HCT116 (cell line): ENCODE measurements at regions not wholly inside any gene's neighbourhood (a gene's known extent, or its start where the extent isn't known, plus 50 kb on each side); places are given as distances from the start of the nearest gene placed in this dataset.

ENCODE experiments used
- ATAC-seq: fragments of 200-7000 bp; cut with Tn5 transposase; 2 replicates; pipeline ENCODE4 v1.9.1; 2020; ENCODE audit warnings: mild to moderate bottlenecking, moderate library complexity
- BruUV-seq: library from RNA; stranded (reverse); fragments of 400-500 nt; replicated peaks from 2 replicates; lab custom pipeline; 2021; lab: Mats Ljungman, UMichigan
- CTCF ChIA-PET: fragments of 300-600 bp; sonication (Branson Sonifier 250); formaldehyde crosslinking; loops from one replicate; lab custom pipeline; 2021; ENCODE audit warnings: antibody characterized with exemption; lab: Charles Lee
- POLR2A ChIA-PET: fragments of 300-600, 350-600 bp; sonication (Branson Sonifier 250); formaldehyde crosslinking; loops from one replicate; lab custom pipeline; 2021; ENCODE audit warnings: antibody characterized with exemption; lab: Charles Lee
- RAD21 ChIA-PET, 2 experiments: fragments of 300-600 bp; sonication (Branson Sonifier 250); formaldehyde crosslinking; loops; one replicate each; lab custom pipeline; 2023; ENCODE audit warnings: low total read pairs in 2 of 2; ENCODE audit not compliant: uncharacterized antibody in 2 of 2, unreplicated experiment in 2 of 2, low non-redundant PET in 1 of 2; lab: Charles Lee
- DNase-seq: peaks from one replicate; pipeline ENCODE4 v3.0.0-alpha.2; 2010; ENCODE audit warnings: low read depth, low spot score
- H2AFZ ChIP-seq: fragments of 200-600 bp; shearing (Covaris generic), sonication (generic); 2 replicates; pipeline ENCODE4 v1.6.1; 2017; ENCODE audit warnings: low read depth, mixed run types, mixed read lengths, antibody characterized with exemption, low read length; ENCODE audit not compliant: poor library complexity, severe bottlenecking
- H3K27ac ChIP-seq: 2 replicates; pipeline ENCODE4 v1.5.1; 2012; ENCODE audit warnings: low read depth, low read length
- H3K27me3 ChIP-seq: fragments of 200-600 bp; sonication (generic); 2 replicates; pipeline ENCODE4 v1.6.1; 2016; ENCODE audit warnings: mixed run types, low read length, mixed read lengths; ENCODE audit not compliant: insufficient read depth
- H3K36me3 ChIP-seq, 2 experiments: fragments of 200-500 bp in 1 of 2; fragments of 200-600 bp in 1 of 2; sonication (Bioruptor generic) in 1 of 2; sonication (generic) in 1 of 2; 2 replicates each; pipeline versions ENCODE4 v1.5.1 to v1.6.1; 2014 to 2016; ENCODE audit warnings: low read length in 2 of 2, inconsistent platforms in 1 of 2, mixed read lengths in 1 of 2, mixed run types in 1 of 2; ENCODE audit not compliant: insufficient read depth in 2 of 2, control insufficient read depth in 1 of 2
- H3K4me1 ChIP-seq, 2 experiments: fragments of 200-600 bp in 1 of 2; sonication (generic) in 1 of 2; 2 replicates each; pipeline versions ENCODE4 v1.5.1 to v1.6.1; 2012 to 2017; ENCODE audit warnings: low read length in 2 of 2, inconsistent platforms in 1 of 2, mild to moderate bottlenecking in 1 of 2, mixed read lengths in 1 of 2, mixed run types in 1 of 2, moderate library complexity in 1 of 2; ENCODE audit not compliant: insufficient read depth in 2 of 2, control insufficient read depth in 1 of 2
- H3K4me2 ChIP-seq: fragments of 200-600 bp; sonication (generic); 2 replicates; pipeline ENCODE4 v1.6.1; 2017; ENCODE audit warnings: mixed run types, low read length, mixed read lengths
- H3K4me3 ChIP-seq, 2 experiments: fragments of 200-600 bp in 1 of 2; sonication (generic) in 1 of 2; replicated peaks in 1 of 2; 2 replicates each; pipeline ENCODE4 v1.5.1; 2011 to 2016; ENCODE audit warnings: low read length in 2 of 2, control low read depth in 1 of 2, low read depth in 1 of 2, mild to moderate bottlenecking in 1 of 2, mixed read lengths in 1 of 2, mixed run types in 1 of 2
- H3K79me2 ChIP-seq: fragments of 200-600 bp; sonication (generic); 2 replicates; pipeline ENCODE4 v1.6.1; 2017; ENCODE audit warnings: mild to moderate bottlenecking, mixed run types, low read length, moderate library complexity, mixed read lengths; ENCODE audit not compliant: insufficient read depth
- H3K9ac ChIP-seq: fragments of 200-600 bp; sonication (generic); 2 replicates; pipeline ENCODE4 v1.6.1; 2016; ENCODE audit warnings: low read length, mixed read lengths
- H3K9me2 ChIP-seq: fragments of 200-600 bp; sonication (generic), shearing (Covaris generic); 2 replicates; pipeline ENCODE4 v1.6.1; 2017; ENCODE audit warnings: mixed run types, mild to moderate bottlenecking, moderate library complexity; ENCODE audit not compliant: insufficient read depth
- H3K9me3 ChIP-seq, 2 experiments: fragments of 200-500 bp in 1 of 2; fragments of 200-600 bp in 1 of 2; sonication (Bioruptor generic) in 1 of 2; sonication (generic) in 1 of 2; 2 replicates each; pipeline ENCODE4 v1.6.1; 2014 to 2017; ENCODE audit warnings: low read length in 2 of 2, mixed read lengths in 2 of 2, inconsistent platforms in 1 of 2, low read depth in 1 of 2, mild to moderate bottlenecking in 1 of 2, mixed run types in 1 of 2, moderate library complexity in 1 of 2; ENCODE audit not compliant: control insufficient read depth in 1 of 2, insufficient read depth in 1 of 2
- H4K20me1 ChIP-seq: fragments of 200-600 bp; sonication (generic), shearing (Covaris generic); 2 replicates; pipeline ENCODE4 v1.6.1; 2017; ENCODE audit warnings: mixed run types, mild to moderate bottlenecking, moderate library complexity; ENCODE audit not compliant: insufficient read depth
- CBX3 ChIP-seq: IDR thresholded peaks from 2 replicates; pipeline ENCODE4 v1.6.1; 2012; ENCODE audit warnings: low read depth
- CEBPB ChIP-seq: IDR thresholded peaks from 2 replicates; pipeline ENCODE4 v1.6.1; 2012; ENCODE audit warnings: low read depth
- EGR1 ChIP-seq: IDR thresholded peaks from 2 replicates; pipeline ENCODE4 v1.6.1; 2012; ENCODE audit warnings: low read depth
- ELF1 ChIP-seq: IDR thresholded peaks from 2 replicates; pipeline ENCODE4 v1.6.1; 2012; ENCODE audit warnings: low read depth, borderline replicate concordance
- EZH2 ChIP-seq: fragments of 200-600 bp; sonication (generic); IDR thresholded peaks from 2 replicates; pipeline ENCODE4 v1.6.1; 2017; ENCODE audit warnings: antibody characterized with exemption, mixed run types
- EZH2phosphoT487 ChIP-seq: fragments of 200-600 bp; IDR thresholded peaks from 2 replicates; pipeline ENCODE4 v1.6.1; 2018; ENCODE audit warnings: antibody characterized with exemption, borderline replicate concordance
- FOSL1 ChIP-seq: IDR thresholded peaks from 2 replicates; pipeline ENCODE4 v1.6.1; 2012; ENCODE audit warnings: low read depth
- JUND ChIP-seq: IDR thresholded peaks from 2 replicates; pipeline ENCODE4 v1.6.1; 2012
- POLR2A ChIP-seq: IDR thresholded peaks from 2 replicates; pipeline ENCODE4 v1.7.0; 2011; ENCODE audit warnings: borderline replicate concordance; ENCODE audit not compliant: insufficient read depth, insufficient read length; ENCODE audit errors: extremely low read depth
- RAD21 ChIP-seq: IDR thresholded peaks from 2 replicates; pipeline ENCODE4 v1.6.1; 2012; ENCODE audit warnings: low read depth, mild to moderate bottlenecking
- SIN3A ChIP-seq: IDR thresholded peaks from 2 replicates; pipeline ENCODE4 v1.6.1; 2012; ENCODE audit warnings: low read depth
- SRF ChIP-seq: IDR thresholded peaks from 2 replicates; pipeline ENCODE4 v1.6.1; 2012; ENCODE audit warnings: low read depth
- TCF7L2 ChIP-seq: IDR thresholded peaks from 2 replicates; pipeline ENCODE4 v1.7.0; 2011; ENCODE audit warnings: borderline replicate concordance, inconsistent platforms; ENCODE audit not compliant: insufficient read depth, insufficient read length; ENCODE audit errors: extremely low read depth
- YY1 ChIP-seq: IDR thresholded peaks from 2 replicates; pipeline ENCODE4 v1.6.1; 2011; ENCODE audit warnings: low read length, low read depth, moderate library complexity, mild to moderate bottlenecking; ENCODE audit not compliant: insufficient replicate concordance; ENCODE audit errors: extremely low read depth
- ZFX ChIP-seq: fragments of 450-650 bp; IDR thresholded peaks from 2 replicates; pipeline ENCODE4 v1.6.1; 2017
- ZNF274 ChIP-seq: fragments of 200-500 bp; sonication (Bioruptor generic); IDR thresholded peaks from 2 replicates; pipeline ENCODE4 v1.6.1; 2014; ENCODE audit warnings: mild to moderate bottlenecking, low read depth, low read length, inconsistent platforms
- intact Hi-C: fragments of 100-400 bp; cut with micrococcal nuclease; formaldehyde crosslinking; loops from 2 replicates; pipeline ENCODE4 v1.10.0; 2022
- TF ChIP-seq, protein P1 (sequence below), 3 experiments: fragments of 200-600 bp in 1 of 3; sonication (generic) in 1 of 3; IDR thresholded peaks in 2 of 3; conservative IDR thresholded peaks in 1 of 3; 2 replicates each; pipeline ENCODE4 v1.5.1; 2012 to 2017; ENCODE audit warnings: low read depth in 2 of 3, low read length in 2 of 3, antibody characterized with exemption in 1 of 3, borderline replicate concordance in 1 of 3, control low read depth in 1 of 3, mild to moderate bottlenecking in 1 of 3, mixed read lengths in 1 of 3, mixed run types in 1 of 3, moderate library complexity in 1 of 3; ENCODE audit not compliant: insufficient read depth in 1 of 3
- TF ChIP-seq, protein P2 (sequence below): IDR thresholded peaks from 2 replicates; pipeline ENCODE4 v1.6.1; 2012; ENCODE audit warnings: low read depth
- TF ChIP-seq, protein P3 (sequence below): IDR thresholded peaks from 2 replicates; pipeline ENCODE4 v1.6.1; 2012
- TF ChIP-seq, protein P4 (sequence below): IDR thresholded peaks from 2 replicates; pipeline ENCODE4 v1.6.1; 2012

DNA sequence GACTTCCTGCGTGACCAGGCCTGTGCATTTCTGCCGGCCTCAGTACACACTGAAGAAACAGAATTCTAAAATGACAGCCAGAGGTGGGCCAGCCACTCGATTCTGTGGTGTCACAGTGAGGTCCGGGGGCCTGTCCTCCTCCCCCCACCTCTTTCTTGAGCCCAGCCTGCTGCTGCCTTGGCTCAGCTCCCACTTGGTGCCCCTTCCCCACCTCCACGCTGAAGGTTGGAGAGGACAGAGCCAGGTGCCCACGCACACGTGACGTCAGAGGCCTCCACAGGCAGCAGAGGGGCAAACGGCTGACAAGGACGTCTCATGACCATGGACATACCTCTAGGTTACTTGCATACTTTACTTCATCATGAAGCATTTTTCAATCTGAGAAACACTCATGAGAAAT is 78.0 kb upstream of the SHANK2 start (continued):
- no peak for TF ChIP-seq SIN3A
- TF ChIP-seq RAD21 = no peak
- no peak for TF ChIP-seq EZH2
- TF ChIP-seq CEBPB = no peak
- TF ChIP-seq, all 23 proteins: peak for 0

DNA sequence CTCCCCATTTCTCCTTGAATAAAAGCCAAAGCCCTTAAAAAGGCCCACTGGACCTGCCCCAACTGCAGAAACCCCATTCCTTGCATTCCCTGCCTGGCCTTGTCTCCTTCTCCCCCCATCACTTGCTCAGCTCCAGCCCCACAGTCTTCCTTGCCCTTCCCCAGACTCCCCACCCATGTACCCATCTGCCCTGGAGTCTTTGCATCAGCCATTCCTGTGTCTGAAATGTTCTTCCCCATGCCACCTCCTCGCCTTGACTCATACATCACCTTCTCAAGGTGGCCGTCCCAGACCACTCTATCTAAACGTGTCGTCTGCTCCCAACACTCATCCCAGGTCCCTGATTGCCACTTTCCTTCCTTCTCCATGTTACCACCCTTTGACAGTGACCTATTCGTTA is 77.4 kb upstream of the SHANK2 start:
- intact Hi-C loops = loop anchor here (1.0 kb wide), 1 partner anchor 209 kb away; no protein-coding TSS in a partner anchor
- Histone ChIP-seq H2AFZ (no peak overlapping the region), H3K36me3 (no peaks in the 10 kb centered on the region), H3K9me2 (no peaks in the 10 kb centered on the region), H4K20me1 (no peaks in the 10 kb centered on the region), H3K4me2 (no peak overlapping the region), H3K4me1 (no peaks in the 10 kb centered on the region), H3K9ac (no peak overlapping the region), H3K27ac (no peak overlapping the region), H3K9me3 (peaks cover 0 to 7% of the 10 kb centered on the region in 2 experiments; a peak in 2 of 4 replicates), H3K79me2 (no peaks in the 10 kb centered on the region), H3K4me3 (no peak overlapping the region), H3K27me3 (no peaks in the 10 kb centered on the region)
- CTCF ChIA-PET = interaction anchor here (2.3 to 2.6 kb wide), 2 partner anchors 209 to 242 kb away, joined by 12 to 26 read pairs; no protein-coding TSS in a partner anchor
- RAD21 ChIA-PET = no interaction called here
- DNase-seq = no peak
- ATAC-seq = no peak
- BruUV-seq = no TSS peak
- TF ChIP-seq TCF7L2 (no peak), SRF (no peak), POLR2A (no peak), JUND (no peak), ZNF274 (no peak), FOSL1 (no peak), CBX3 (no peak), ZFX (no peak), EZH2phosphoT487 (no peak), YY1 (no peak), ELF1 (no peak), RAD21 (no peak), EGR1 (no peak)
- TF ChIP-seq, protein P1, sequence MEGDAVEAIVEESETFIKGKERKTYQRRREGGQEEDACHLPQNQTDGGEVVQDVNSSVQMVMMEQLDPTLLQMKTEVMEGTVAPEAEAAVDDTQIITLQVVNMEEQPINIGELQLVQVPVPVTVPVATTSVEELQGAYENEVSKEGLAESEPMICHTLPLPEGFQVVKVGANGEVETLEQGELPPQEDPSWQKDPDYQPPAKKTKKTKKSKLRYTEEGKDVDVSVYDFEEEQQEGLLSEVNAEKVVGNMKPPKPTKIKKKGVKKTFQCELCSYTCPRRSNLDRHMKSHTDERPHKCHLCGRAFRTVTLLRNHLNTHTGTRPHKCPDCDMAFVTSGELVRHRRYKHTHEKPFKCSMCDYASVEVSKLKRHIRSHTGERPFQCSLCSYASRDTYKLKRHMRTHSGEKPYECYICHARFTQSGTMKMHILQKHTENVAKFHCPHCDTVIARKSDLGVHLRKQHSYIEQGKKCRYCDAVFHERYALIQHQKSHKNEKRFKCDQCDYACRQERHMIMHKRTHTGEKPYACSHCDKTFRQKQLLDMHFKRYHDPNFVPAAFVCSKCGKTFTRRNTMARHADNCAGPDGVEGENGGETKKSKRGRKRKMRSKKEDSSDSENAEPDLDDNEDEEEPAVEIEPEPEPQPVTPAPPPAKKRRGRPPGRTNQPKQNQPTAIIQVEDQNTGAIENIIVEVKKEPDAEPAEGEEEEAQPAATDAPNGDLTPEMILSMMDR (IDR thresholded peaks at IDR 0.05 in 2 of 3, conservative IDR thresholded peaks at IDR 0.05 in 1 of 3; ENCODE audit: borderline replicate concordance in 1 of 3, insufficient read depth in 1 of 3, low read depth in 2 of 3, low read length in 2 of 3) = no peak
- TF ChIP-seq, protein P2, sequence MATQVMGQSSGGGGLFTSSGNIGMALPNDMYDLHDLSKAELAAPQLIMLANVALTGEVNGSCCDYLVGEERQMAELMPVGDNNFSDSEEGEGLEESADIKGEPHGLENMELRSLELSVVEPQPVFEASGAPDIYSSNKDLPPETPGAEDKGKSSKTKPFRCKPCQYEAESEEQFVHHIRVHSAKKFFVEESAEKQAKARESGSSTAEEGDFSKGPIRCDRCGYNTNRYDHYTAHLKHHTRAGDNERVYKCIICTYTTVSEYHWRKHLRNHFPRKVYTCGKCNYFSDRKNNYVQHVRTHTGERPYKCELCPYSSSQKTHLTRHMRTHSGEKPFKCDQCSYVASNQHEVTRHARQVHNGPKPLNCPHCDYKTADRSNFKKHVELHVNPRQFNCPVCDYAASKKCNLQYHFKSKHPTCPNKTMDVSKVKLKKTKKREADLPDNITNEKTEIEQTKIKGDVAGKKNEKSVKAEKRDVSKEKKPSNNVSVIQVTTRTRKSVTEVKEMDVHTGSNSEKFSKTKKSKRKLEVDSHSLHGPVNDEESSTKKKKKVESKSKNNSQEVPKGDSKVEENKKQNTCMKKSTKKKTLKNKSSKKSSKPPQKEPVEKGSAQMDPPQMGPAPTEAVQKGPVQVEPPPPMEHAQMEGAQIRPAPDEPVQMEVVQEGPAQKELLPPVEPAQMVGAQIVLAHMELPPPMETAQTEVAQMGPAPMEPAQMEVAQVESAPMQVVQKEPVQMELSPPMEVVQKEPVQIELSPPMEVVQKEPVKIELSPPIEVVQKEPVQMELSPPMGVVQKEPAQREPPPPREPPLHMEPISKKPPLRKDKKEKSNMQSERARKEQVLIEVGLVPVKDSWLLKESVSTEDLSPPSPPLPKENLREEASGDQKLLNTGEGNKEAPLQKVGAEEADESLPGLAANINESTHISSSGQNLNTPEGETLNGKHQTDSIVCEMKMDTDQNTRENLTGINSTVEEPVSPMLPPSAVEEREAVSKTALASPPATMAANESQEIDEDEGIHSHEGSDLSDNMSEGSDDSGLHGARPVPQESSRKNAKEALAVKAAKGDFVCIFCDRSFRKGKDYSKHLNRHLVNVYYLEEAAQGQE = no peak
- TF ChIP-seq, protein P3, sequence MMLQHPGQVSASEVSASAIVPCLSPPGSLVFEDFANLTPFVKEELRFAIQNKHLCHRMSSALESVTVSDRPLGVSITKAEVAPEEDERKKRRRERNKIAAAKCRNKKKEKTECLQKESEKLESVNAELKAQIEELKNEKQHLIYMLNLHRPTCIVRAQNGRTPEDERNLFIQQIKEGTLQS = no peak
- TF ChIP-seq, protein P4, sequence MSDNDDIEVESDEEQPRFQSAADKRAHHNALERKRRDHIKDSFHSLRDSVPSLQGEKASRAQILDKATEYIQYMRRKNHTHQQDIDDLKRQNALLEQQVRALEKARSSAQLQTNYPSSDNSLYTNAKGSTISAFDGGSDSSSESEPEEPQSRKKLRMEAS = no peak
- POLR2A ChIA-PET = no interaction called here
